Islet of Langerhans (tissue), 1 donor: ENCODE measurements at regions not wholly inside any gene's neighbourhood (a gene's known extent, or its start where the extent isn't known, plus 50 kb on each side); places are given as distances from the start of the nearest gene placed in this dataset.
"Not testable (repeated sequence)": the region's sequence is repeated elsewhere in the genome, so short reads cannot be mapped to it uniquely, and the experiment has no call there.

Source experiments
- FAIRE-seq: peaks from one replicate; lab custom pipeline; 2011; peaks lifted over from hg19 to GRCh38; lab: Jason Lieb, UNC

DNA sequence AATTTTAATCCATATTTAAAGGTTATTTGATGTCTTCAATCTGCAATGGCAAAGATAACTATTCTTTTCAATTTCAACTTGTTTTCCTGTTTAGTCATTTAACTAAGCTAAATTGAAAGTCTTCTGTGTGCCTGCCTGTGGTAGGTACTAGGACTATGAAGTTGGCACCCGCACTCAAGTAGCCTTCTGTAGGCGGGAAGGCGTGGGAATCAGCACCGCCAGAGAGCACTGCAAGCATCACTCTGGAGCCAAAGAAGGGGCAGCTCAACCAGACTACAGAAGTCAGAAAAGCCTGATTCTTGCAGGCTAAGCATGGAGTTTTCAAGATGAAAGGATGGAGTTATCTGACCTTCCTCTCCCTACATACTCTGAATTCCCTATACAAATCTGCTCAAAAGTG is 269.0 kb upstream of the PHF14 start:
- no peak for FAIRE-seq

DNA sequence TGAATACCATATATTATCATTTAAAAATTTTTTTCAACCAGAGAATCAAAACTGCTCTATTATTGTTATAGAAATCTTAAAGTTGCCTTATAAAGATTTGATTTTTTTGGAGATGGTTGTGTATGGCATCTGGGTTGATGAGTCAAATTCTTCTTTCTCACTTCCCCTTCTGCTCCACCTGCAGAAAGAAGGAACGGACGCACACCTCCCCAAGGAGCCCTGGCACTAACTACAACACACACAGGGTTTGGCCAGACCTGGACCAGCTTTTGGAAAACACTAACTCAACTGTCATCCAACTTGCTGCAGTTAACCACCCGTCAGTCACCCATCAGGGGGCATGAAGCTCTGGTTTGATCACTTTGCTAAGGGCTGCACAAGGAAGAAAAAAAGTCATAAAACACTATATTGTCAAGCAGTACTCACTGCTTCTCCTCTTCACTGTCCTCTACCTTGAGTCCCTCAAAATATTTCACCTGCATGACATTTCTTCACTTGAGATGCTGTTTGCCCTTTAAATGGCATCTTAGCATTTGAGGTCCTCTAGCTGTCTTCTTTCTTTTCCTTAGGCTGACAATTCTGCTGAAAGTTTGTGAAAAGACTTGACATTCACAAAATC is 266.7 kb upstream of the PHF14 start:
- FAIRE-seq: no peak

DNA sequence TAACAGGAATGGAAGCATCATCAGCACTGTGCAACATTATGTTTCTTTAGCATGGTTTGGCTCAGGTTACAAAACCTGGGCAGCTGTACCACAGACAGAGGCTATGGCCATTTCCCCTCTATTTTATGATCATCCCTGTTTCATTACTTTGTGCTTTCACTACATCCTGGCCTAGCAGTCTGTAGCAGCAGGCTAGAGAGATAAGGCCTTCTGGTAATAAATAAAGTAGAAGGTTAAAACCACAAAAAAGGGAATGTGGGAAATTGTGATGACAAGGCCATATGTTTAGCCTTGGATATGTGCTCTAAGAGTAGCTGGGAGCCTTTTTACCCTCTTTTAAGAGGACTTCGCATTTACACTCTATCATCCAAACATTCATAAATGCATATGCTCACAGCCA is 266.2 kb upstream of the PHF14 start:
- no peak for FAIRE-seq

DNA sequence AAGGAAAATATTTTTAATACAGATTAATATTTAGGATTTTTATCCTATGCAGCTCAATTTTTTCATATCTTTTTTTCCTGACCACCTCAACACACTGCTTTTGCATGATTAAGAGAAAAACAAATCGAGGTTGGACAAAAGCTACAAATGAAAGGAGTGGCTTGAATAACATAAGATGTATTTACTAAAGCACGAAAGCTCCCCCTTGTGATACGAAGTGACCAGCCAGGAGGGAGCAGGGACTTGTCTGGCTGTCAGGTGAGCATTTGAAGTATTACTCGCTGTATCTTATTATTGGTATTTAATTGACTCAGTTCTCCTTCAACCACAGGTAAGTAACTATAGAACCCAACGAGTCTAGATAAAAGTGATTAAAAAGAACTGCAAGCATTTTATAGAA is 265.2 kb upstream of the PHF14 start:
- FAIRE-seq: no peak

DNA sequence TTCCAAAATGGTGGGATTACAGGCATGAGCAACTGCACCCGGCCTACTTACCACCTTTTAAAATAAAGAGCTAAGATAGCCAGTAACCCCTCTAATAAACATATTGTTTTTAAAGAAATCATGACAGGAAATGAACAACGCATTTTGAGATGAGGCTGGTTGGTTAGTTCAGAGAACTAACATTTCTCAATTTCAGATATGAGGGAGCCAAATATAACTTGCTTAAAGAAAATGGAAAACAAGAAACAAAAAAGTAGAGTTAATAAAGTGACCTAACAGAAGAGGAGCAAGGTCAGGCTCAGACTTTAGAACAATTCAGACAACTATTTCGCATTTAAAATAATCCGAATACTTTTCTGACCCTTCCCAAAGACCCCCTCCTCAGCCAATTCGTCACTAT is 254.9 kb upstream of the PHF14 start:
- no peak for FAIRE-seq

DNA sequence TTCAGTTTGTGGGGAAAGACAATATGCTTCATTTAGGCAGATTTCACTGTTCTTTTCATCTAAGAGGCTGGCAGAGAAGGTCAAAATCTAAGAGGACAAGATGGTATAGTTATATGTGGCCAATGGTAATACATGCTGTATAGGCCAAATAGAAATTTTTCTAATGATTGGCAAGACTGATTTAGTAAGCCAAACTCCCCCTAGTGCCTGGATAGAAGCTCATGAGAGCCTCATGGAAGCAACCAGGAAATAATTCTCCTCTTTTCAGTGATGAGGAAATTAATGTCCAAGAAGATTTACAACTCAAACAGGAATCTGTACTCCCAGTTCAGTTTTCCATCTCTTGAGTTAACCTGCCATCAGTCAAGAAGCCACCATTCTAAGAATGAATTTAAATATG is 253.6 kb upstream of the PHF14 start:
- no peak for FAIRE-seq

DNA sequence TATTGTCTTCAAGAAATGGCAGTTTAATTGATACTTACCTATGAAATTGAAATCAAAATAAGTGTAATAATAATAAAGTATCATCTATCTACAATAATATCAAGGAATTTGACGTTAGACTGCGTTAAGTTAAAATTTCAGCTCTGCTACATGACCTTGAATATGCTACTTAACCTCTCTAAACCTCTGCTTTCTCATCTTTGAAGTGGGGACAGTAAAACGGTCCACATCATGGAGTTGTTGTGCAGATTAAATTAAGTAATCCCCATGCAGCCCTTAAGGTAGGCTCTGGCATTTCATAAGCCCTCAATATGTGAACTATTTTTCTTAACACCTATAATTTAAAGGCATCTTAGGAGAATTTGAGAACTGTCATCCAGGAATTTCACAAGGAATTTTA is 252.4 kb upstream of the PHF14 start:
- FAIRE-seq: no peak

DNA sequence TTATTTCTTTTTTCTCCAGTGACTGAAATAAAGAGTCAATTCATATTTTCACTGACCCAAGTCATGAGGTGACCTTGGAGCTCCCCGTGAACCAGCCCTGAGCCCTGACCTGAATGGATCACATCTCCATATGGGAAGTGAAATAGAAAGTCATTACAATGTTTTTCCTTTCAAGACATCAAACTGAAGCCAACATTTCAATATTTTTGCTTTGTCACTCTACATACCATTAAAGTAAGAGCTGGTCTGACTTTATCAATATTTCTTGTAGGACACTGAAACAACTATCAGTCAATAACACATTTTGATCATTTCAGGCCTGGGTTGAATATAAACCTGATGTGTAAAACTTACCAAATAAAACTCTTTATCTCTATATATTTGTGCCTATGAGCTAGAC is 249.8 kb upstream of the PHF14 start:
- no peak for FAIRE-seq

DNA sequence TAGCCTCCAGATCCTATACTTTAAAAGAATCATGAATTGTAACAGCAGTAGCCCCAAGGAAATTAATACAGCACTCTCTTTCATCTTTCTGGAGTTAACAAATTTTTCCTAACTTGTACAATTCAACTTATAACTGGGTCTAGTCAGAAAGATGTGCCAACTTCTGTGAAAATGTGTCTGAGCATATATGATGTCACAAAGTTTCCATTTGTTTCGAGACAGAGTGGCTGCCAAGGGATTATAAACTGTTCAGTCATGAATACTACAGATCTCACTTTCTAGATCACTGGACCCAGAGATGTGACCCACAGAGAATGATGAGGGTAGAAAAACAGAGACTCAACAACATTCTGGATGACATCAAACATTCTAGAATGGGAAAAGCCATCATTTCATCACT is 249.2 kb upstream of the PHF14 start:
- FAIRE-seq: no peak

DNA sequence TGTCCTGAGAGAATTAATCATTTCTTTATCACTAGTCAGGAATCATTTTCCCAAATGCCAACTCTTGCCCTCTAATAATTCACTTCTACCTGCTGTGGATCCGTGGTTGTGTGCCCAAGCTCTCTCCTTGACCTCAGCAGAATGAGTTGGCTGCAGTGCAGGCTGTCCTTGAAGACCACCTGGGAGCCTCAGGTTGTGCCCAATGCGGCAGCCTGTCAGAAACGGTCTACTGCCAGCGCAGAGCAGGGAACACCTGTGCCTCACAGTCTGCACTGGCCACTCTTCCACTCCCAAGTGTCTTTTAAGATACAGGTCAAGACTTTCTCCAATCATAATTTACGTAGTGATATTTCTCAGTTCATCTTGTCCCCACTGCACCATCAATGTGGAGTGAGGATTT is 246.0 kb upstream of the PHF14 start:
- FAIRE-seq: no peak

DNA sequence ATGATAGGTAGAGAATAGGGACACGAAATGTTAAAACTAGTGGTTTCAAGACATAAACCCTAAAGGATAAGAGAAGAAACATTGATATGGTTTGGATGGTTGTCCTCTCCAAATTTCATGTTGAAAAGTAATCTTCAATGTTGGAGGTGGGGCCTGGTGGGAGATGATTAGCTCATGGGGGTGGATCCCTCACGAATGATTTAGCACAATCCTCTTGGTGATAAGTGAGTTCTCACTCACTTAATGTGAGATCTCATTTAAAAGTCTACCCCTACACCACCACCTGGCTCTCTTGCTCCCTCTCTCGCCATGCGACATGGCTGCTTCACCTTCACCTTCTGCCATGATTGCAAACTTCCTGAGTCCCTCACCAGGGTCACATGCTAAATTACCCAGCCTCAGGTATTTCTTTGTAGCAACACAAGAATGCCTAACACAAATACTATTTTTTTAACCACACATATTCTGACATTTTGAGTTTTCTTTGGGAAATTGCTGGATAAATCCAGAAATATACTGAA is 242.4 kb upstream of the PHF14 start:
- no peak for FAIRE-seq

DNA sequence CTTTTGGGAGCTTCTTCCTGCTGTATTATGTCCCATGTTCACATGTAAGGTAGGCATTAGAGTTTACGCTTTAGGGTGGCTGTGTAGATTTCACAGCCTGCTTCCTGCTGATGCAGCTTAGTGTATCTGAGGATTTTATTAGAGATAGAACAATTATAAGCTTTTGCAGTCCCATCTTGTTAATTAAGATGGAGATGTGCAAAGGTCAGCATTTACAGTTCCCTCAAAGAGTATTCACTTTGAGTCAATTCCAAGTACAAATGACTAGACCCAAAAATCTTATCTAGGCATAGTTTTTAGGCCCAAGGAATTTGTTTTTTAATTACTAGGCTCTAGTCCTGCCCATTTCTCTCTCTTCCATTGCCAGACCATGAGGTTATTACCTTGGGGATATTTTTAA is 239.9 kb upstream of the PHF14 start:
- no peak for FAIRE-seq

DNA sequence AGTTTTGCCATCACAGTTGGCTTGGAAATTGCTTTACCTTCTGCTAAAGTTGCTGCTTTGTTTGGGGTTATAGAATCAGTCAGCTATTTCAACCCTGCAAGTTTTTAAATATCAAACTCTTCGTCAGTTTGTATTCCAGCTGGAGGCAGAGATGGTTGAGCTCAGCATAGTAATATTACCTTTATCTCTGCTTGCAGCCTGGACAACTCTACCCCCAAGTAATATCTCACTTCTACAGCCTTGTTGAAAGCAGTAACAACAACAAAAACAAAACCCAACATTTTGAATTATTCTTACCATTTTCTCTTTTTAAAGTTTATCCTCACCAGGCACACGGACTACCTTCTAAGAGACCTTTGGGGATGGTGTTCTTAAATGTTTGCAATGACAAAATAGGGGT is 239.1 kb upstream of the PHF14 start:
- no peak for FAIRE-seq

DNA sequence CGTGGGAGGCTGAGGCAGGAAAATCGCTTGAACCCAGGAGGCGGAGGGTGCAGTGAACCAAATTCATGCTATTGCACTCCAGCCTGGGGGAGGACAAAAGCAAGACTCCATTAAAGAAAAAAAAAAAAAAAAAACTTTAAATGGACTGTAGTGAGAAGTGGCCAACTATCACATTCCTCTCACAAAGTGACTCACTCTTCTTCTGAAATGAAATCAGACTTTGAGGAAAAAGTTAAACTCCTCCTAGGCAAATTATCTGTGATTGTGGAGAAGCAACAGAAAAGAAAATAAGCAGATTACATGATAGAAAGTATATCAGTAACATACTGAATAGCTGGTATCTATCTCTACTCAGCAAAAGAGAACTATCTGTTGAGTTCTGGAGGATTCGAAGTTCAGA is 234.3 kb upstream of the PHF14 start:
- no peak for FAIRE-seq

DNA sequence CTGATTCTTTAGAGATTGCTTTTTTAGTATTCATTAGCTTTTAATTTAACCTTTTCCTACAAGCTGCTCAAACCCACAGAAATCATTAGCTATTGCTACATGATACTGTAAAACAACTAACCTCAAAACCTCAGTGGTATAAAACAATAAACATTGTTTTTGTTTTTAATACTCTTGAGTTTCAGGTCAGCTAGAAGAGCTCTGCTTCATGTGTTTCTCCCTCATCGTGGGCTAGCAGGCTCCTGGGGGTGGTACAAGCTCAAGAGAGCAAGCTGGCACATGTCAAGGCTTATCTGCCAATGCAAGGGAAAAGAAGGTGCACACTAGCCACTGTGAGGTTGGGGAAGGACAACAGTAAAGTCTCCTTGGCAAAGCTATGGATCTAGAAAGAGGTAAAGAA is 232.9 kb upstream of the PHF14 start:
- no peak for FAIRE-seq

DNA sequence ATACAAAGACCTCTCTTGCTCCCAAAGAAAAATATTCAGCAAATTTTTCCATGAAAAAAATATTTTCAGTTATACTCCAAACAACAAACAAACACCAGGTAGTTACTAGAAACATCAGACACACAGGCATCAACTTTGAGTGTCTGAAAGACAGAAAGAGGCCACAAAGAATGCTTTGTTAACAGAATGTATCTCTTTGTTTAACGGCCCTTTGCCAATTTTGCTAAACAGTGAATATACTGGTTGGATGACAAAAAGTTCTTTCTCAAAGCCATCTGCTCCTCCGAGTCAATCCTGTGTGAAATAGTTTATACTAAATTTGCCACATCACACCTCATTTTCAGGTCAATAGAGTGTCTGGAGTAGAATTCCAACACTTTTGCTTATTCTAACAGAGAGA is 216.7 kb upstream of the PHF14 start:
- FAIRE-seq: no peak

DNA sequence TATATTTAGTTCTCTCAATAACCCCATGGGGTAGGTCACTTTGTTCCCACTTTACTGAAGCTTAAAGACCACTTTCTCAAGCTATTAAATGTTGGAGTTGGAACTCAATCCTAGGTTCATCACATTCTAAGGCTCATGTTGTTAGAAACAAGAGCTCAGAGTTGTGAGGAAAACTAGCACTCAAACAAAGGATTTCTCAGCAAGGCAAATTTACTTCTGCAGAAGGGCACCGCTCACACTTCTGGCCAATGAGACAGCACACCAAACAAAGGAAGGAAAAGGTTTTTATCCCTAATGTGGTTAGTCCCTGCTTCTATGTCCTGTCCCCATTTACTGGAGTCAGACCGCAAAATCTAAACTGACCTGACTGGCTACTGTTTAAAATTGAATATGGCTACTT is 214.6 kb upstream of the PHF14 start:
- FAIRE-seq: no peak

DNA sequence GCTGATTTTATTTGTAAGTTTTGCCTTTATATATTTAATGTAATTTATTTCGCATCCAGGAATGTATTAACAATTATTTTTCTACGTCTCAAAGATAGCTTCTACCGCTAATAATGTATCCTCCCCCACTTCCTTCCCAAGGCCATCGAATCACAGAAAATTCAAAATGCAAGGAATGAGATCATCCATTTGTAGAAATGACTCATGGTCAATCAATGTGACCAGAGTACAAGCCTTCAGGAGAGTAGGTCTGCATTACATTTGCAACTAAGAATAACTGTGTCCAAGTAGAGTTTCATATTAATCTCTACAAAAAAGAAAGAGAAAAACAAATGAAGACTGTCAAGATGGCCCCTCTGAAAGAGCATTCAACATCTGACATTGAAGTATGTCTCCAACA is 205.9 kb upstream of the PHF14 start:
- FAIRE-seq: no peak

DNA sequence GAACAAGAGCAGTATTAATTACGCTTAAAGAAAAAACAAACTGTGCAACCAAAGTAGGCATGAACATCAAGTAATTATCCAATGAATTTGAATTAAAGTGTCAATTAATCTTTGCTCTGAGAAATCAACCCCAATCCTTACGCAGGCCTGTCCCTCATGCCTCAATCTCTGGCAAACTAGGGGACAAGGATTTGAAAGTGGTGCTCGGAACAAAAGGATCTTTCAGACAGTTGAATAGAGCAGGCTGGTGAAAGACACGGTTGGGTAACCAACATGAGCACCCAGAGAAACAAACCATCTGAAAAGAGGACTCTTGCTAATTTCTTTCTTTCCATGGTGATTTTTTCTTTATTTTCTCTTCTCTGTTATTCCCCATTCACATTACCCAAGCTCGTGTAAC is 203.5 kb upstream of the PHF14 start:
- FAIRE-seq: no peak

DNA sequence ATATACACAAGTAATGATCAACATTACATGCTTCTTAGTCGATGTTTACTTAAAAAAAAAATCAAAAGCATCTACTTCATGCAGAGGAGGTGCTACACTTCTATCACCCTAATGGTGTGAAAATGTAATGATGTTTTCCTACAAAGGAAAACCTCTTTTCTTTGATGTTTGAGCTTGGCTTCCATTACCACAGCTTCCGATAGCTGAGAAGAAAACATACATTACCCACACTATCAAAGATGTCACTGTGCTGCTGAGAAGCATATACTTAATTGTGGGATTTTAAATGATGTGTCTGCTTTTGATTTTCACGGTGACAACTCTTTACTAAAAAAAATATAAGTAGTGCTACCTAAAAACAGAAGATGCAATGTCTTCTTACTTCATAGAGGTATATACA is 200.2 kb upstream of the PHF14 start:
- FAIRE-seq: no peak

DNA sequence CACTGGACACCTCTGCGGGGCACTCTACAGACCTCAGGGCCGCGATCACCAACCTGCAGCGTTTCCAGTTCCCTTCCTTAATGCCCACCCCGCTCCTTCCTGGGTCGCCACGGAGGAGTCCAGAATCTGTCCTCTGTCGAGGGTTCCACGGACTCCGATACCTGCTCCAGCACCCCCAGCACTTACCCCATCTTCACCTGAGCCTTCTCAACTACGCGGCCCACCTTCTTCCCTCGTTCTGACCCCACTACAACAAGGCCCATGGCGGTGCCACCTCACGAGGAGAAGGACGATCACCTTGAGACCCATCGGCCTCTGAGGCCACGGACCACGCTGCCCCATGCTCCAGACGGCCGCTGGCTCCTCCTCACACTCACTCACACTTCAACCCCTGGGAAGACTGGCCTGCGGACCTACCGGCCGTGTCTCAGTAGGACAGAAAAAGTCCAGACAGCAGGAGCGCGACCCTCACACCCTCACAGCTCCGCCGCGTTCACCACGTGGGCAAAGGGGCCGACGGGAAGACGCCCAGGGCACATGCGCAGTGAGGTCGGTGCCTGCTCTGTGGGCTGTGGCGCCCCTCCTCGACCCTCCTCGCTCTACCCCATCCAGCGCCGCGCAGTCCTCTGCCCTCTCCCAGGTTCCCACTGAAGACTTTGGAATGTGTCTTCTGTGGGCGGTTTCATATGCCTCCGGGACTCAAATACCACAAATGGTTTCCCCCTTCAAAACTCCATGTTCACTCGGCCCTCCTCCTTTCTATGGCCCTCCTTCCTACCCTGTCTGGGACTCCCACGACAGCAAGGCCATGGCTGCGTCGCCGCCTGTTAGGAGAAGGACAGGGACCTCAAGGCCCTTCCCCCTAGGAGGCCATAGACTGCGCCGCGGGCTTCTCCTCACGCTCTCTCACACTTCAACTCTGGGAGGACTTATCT is 193.9 kb upstream of the PHF14 start:
- no peak for FAIRE-seq

DNA sequence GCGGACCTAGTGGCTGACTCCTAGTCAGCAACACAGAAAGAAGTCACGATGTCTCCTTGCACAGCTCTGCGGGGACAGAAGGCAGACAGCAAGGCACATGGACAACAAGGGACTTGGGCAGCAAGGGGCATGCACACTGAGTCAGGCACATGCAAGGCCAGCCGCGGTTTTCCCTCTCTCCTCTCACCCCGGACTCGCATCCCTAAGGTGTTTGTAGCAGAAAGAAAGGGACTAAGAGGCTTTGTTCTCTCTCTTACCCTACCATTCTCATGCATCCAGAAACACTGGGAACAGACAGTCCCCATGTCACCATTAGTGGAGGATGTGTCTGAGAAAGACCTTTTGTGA is 193.3 kb upstream of the PHF14 start:
- FAIRE-seq: no peak

DNA sequence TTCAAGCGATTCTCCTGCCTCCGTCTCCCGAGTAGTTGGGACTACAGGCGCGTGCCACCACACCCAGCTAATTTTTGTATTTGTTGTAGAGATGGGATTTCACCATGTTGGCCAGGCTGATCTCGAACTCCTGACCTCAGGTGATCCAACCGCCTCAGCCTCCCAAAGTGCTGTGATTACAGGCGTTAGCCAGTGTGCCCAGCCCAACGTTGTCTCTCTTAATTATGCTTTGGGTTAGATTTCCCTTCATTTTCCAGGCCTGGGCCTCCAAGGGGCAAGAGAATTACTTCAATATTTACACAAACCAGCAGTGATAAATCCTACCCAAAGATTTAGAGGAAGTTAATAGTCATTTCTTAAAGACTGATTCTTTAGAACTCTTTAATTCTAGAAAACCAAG is 186.7 kb upstream of the PHF14 start:
- not testable (repeated sequence) for FAIRE-seq

DNA sequence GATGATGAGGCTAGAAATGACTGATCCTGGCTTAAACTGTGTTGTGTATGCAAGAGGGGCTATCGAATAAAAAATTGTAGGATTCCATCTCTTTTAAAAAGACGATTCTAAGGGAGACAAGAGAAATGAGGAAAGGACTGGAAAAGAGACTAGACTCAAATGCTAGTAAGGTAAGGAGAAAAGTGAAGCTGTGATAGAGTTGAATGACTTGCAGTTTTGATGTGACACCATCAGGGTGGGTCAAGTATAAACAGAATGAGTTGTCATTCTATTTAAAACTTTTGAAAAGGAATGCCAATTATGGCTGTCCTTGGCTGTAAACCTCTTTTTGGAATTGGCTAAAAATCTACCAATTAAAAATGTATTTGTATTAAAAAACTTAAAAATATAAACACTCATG is 184.5 kb upstream of the PHF14 start:
- no peak for FAIRE-seq
